RCC 7860 (cell line): ENCODE measurements at regions not wholly inside any gene's neighbourhood (a gene's known extent, or its start where the extent isn't known, plus 50 kb on each side); places are given as distances from the start of the nearest gene placed in this dataset.
"Not testable (repeated sequence)": the region's sequence is repeated elsewhere in the genome, so short reads cannot be mapped to it uniquely, and the experiment has no call there.

ENCODE experiments used
- DNase-seq: peaks from one replicate; pipeline ENCODE4 v3.0.0-alpha.2; 2015; ENCODE audit warnings: low spot score
- FAIRE-seq: peaks from 2 replicates; lab custom pipeline; 2012; peaks lifted over from hg19 to GRCh38; lab: Jason Lieb, UNC

- DNase-seq, result no peak
- FAIRE-seq, result no peak
These were observed 285.8 kb upstream of the TRPC5 start for GRCh38 chrX:112368371-112368770.

- FAIRE-seq (no peak), DNase-seq (no peak)
These were observed 284.5 kb upstream of the TRPC5 start for GRCh38 chrX:112367065-112367464.

- DNase-seq, result peak; percentile 9
- FAIRE-seq, result no peak
These were observed 277.3 kb upstream of the TRPC5 start for GRCh38 chrX:112359906-112360305.

- no peak for FAIRE-seq
- DNase-seq, result no peak
These were observed 273.4 kb upstream of the TRPC5 start for GRCh38 chrX:112355931-112356330.

- DNase-seq, result peak; percentile 31
- no peak for FAIRE-seq
These were observed 259.0 kb upstream of the TRPC5 start for GRCh38 chrX:112341598-112341997.

- no peak for DNase-seq
- no peak for FAIRE-seq
These were observed 230.6 kb upstream of the TRPC5 start for GRCh38 chrX:112313201-112313600.

- FAIRE-seq, result no peak
- DNase-seq, result no peak
These were observed 223.5 kb upstream of the TRPC5 start for GRCh38 chrX:112306027-112306426.

- DNase-seq (no peak), FAIRE-seq (no peak)
These were observed 197.4 kb upstream of the TRPC5 start for GRCh38 chrX:112279940-112280339.

- no peak for FAIRE-seq
- no peak for DNase-seq
These were observed 188.4 kb upstream of the TRPC5 start for GRCh38 chrX:112270991-112271390.

GRCh38 chrX:112266136-112266535 lies 183.6 kb upstream of the TRPC5 start:
- no peak for FAIRE-seq
- peak; percentile 4 for DNase-seq

GRCh38 chrX:112259375-112259774 lies 176.8 kb upstream of the TRPC5 start:
- FAIRE-seq (no peak), DNase-seq (no peak)

- FAIRE-seq (no peak), DNase-seq (no peak)
These were observed 172.3 kb upstream of the TRPC5 start for GRCh38 chrX:112254896-112255295.

GRCh38 chrX:112247714-112248113 lies 165.1 kb upstream of the TRPC5 start:
- no peak for FAIRE-seq
- no peak for DNase-seq

- DNase-seq (no peak), FAIRE-seq (no peak)
These were observed 153.0 kb upstream of the TRPC5 start for GRCh38 chrX:112235547-112235946.

- DNase-seq (no peak), FAIRE-seq (no peak)
These were observed 150.6 kb upstream of the TRPC5 start for GRCh38 chrX:112233164-112233563.

- not testable (repeated sequence) for DNase-seq, FAIRE-seq
These were observed 144.2 kb upstream of the TRPC5 start for GRCh38 chrX:112226795-112227194.

GRCh38 chrX:112223391-112223790 lies 140.8 kb upstream of the TRPC5 start:
- FAIRE-seq, result no peak
- no peak for DNase-seq

- no peak for FAIRE-seq
- DNase-seq, result no peak
These were observed 135.8 kb upstream of the TRPC5 start for GRCh38 chrX:112218388-112218787.

GRCh38 chrX:112211459-112211858 lies 128.9 kb upstream of the TRPC5 start:
- DNase-seq, result peak; percentile 8
- FAIRE-seq, result no peak

- FAIRE-seq (no peak), DNase-seq (no peak)
These were observed 115.3 kb upstream of the TRPC5 start for GRCh38 chrX:112197840-112198239.

GRCh38 chrX:112190646-112191045 lies 108.1 kb upstream of the TRPC5 start:
- FAIRE-seq (no peak), DNase-seq (no peak)

- not testable (repeated sequence) for FAIRE-seq, DNase-seq
These were observed 98.8 kb upstream of the TRPC5 start for GRCh38 chrX:112181361-112181760.

GRCh38 chrX:112164420-112164819 lies 81.8 kb upstream of the TRPC5 start:
- FAIRE-seq (no peak), DNase-seq (no peak)

GRCh38 chrX:112163906-112164305 lies 81.3 kb upstream of the TRPC5 start:
- FAIRE-seq, result no peak
- DNase-seq, result peak; percentile 26
